Stimulated activated CD4-positive, alpha-beta T cell treated with anti-CD3 and anti-CD28 coated beads, Interleukin-1b, Interleukin-23, amount 100 ng/mL, for 1 hour (primary cell): ENCODE measurements at regions not wholly inside any gene's neighbourhood (a gene's known extent, or its start where the extent isn't known, plus 50 kb on each side); places are given as distances from the start of the nearest gene placed in this dataset.

ENCODE experiments used
- DNase-seq, 2 donors: peaks; one replicate each; pipeline ENCODE4 v3.0.0-alpha.2; 2020; ENCODE audit warnings: low read depth in 2 of 2

- DNase-seq = no peak
These were observed 121.0 kb upstream of the CDIN1 start for GRCh38 chr15:36458411-36458810.

- DNase-seq = no peak
These were observed 114.1 kb upstream of the CDIN1 start for GRCh38 chr15:36465304-36465703.

- no peak for DNase-seq
These were observed 110.7 kb upstream of the CDIN1 start for GRCh38 chr15:36468746-36469145.

GRCh38 chr15:36469311-36469966 lies 110.0 kb upstream of the CDIN1 start:
- DNase-seq = no peak

GRCh38 chr15:36472672-36473071 lies 106.8 kb upstream of the CDIN1 start:
- no peak for DNase-seq

- DNase-seq = no peak
These were observed 100.9 kb upstream of the CDIN1 start for GRCh38 chr15:36478561-36478960.

- DNase-seq = no peak
These were observed 100.1 kb upstream of the CDIN1 start for GRCh38 chr15:36479200-36479896.

GRCh38 chr15:36481156-36481555 lies 98.3 kb upstream of the CDIN1 start:
- DNase-seq = no peak

GRCh38 chr15:36483409-36483808 lies 96.0 kb upstream of the CDIN1 start:
- no peak for DNase-seq

- no peak for DNase-seq
These were observed 95.2 kb upstream of the CDIN1 start for GRCh38 chr15:36484038-36484778.

GRCh38 chr15:36491912-36492311 lies 87.5 kb upstream of the CDIN1 start:
- no peak for DNase-seq

- no peak for DNase-seq
These were observed 83.9 kb upstream of the CDIN1 start for GRCh38 chr15:36495456-36495991.

- DNase-seq = no peak
These were observed 81.5 kb upstream of the CDIN1 start for GRCh38 chr15:36497901-36498300.

GRCh38 chr15:36498401-36498800 lies 81.0 kb upstream of the CDIN1 start:
- DNase-seq = no peak

- DNase-seq = no peak
These were observed 80.5 kb upstream of the CDIN1 start for GRCh38 chr15:36498916-36499315.

GRCh38 chr15:36499412-36500389 lies 79.7 kb upstream of the CDIN1 start:
- no peak for DNase-seq

- no peak for DNase-seq
These were observed 78.3 kb upstream of the CDIN1 start for GRCh38 chr15:36501063-36501678.

GRCh38 chr15:36502509-36502908 lies 76.9 kb upstream of the CDIN1 start:
- DNase-seq = no peak

- no peak for DNase-seq
These were observed 72.6 kb upstream of the CDIN1 start for GRCh38 chr15:36506733-36507356.

- no peak for DNase-seq
These were observed 72.0 kb upstream of the CDIN1 start for GRCh38 chr15:36507458-36507857.

GRCh38 chr15:36511594-36511993 lies 67.8 kb upstream of the CDIN1 start:
- DNase-seq = no peak
